ENCODE measurements at regions not wholly inside any gene's neighbourhood (a gene's known extent, or its start where the extent isn't known, plus 50 kb on each side); places are given as distances from the start of the nearest gene placed in this dataset.

GRCh38 chr10:29850371-29850770, 209.0 kb downstream of the JCAD start:
- no peak for DNase-seq

DNA sequence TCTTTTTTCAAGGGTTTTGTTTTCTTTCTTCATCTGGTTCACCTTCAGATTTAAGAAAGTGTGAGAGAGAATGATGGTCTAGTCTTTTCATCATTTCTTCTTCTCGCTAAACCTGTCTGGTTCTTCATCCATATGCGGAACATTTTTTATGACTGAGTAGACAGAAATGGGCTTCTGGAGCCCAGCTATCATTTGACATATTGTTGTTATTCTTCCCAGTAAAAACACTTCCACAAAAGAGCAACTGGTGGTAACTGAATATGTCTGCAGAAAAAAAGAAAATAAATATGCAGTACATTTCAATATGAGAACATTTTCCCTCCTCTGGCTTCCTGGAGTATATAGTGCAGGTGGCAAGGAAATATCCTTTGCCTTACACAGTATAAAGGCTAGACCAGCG, 209.5 kb downstream of the JCAD start:
- DNase-seq, result no peak

DNA sequence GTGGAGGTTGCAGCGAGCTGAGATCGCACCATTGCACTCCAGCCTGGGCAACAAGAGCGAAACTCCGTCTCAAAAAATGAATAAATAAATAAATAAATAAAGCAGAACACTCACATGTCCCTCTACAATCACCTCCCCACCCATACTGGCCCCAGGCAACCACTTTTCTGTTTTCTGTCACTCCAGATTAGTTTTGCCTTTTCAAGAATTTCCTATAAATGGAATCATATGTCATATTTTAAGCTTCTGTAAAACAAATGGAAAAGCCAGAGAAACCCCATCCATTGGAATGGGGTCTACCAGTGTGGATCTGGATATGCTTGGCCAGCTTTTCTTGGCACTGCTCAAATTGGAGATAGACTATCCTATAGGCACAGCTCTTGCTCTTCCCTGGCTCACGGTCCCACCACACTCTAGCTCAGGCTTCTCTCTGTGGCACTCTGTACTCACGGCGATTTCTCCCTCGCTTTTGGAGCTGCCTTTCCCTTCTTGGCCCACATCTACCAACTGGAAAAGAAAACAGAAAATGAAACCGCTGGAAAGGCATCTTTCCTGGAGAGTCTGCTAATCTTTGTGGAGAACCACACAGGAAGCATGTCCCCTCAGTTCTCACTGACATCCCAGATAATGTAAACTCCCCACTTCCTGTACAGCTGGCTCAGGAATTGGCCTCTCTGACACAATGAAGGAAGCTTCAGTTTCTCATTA, 210.1 kb downstream of the JCAD start:
- DNase-seq, result no peak

DNA sequence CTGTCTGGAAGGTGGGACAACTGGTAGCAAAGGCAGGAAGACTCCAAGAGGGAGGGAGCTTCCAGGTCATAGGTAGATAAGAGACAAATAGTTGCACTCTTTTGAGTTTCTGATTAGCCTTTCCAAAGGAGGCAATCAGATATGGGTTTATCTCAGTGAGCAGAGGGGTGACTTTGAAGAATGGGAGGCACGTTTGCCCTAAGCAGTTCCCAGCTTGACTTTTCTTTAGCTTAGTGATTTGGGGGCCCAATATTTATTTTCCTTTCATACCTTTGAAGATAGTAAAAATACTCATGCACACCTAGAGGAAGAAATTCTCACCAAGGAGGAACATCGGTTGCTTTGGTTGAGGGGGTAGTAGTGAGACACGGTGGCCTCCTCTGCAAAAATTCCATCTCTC, 212.1 kb upstream of the SVIL start:
- DNase-seq, result no peak

DNA sequence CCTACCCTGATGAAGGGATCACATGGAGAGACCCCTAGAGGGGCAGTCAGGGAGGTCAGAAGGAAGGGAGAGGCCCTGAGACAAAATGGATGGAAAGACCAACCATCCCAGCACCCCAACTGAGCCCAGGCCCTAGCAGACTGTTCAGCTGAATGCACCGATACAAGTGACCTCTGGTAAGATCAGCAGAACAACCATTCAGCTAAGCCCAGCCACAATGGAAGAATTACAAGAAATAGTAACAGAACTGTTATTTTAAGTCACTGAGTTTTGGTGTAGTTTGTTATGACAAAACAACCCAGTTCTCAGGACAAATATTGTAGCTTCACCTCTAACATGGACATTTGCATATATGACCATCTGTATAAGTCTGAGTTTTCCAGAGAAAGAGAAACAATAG, 210.4 kb upstream of the SVIL start:
- no peak for DNase-seq

DNA sequence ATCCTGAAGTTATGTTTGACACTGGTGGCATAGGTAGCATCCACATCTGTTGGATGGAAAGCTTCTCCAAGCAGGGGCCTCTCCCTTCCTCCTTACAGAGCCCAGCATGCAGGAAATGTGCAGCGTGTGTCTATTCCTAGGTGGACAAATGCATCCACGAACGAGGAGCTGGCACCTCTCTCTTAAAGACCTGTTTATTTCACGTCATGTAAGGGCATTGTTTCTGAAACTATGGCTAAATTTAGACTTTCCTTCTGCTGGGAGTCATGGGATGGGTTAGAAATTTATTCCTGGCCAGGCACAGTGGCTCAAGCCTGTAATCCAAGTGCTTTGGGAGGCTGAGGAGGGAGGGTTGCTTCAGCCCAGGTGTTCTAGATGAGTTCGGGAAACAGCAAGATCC, 208.4 kb upstream of the SVIL start:
- DNase-seq, result no peak

- no peak for DNase-seq
Observed at GRCh38 chr10:29841724-29842649, 207.2 kb upstream of the SVIL start.

DNA sequence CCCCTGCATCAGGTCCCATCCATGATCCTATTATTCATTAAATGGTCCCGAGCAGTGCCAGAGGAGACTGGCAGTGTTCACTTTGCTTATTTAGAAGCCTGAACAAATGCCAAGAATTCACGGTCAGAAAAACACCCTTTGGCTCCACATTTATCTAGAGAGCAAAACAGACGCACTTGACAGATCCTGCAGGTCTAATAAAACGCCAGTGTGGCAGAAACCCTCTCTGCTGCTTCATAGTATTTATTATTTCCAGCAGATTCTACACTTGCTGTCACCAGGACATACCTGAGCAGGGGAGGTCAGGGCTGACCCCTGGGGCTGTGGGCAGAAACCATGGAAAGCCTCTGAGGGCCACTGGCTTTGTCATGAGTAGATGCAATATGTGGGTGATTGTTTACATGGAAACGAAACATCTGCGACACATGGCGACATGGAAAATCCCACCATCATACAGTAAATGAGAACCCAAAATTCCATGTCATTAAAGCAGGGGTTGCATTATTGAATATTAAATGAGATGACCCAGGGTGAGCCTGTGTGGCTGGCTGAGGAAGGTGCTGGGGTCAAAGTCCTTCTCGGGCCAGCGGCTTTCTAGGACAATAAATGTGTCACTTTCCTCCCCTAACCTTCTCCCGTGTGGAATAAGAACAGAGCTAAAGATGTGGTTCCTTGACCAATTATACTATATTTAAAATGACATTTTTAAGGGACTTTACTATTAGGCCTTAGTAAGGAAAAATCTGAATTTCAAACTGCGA, 205.9 kb upstream of the SVIL start:
- peak in 1 of 2 experiments; percentile 20 for DNase-seq

DNA sequence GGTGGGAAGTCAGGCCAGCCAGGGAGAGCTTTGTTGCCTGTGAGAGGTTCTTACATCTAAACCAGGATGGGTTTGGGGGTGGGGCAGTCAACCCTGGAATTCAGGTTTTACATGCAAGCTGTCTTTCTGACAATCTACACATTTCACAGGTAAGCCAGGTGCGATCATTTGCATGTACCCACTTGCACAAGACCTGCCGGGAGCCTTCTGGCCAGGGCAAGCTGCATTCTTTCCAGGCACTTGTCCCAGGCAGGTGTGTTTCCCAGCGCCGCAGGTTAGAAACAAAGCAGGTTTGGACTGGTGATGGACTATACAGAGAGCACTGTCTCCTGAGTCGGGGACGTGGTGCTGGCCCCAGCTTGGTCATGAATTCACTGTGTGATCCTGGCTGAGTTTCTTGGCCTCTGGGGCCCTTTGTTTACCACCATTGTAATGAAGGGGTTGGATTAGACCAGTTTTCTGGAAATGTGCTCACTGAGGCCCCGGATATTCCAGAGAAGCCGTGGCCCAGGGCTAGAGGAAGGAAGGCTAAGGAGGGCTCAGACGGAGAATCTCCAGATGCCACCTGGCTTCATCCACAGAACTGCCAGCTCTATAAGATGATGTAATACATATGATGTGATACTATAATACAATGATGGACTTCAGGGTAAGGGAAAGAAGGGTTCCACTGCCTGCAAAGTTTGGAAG, 205.2 kb upstream of the SVIL start:
- DNase-seq, result peak in 1 of 2 experiments; percentile 20

- no peak for DNase-seq
Observed at GRCh38 chr10:29838539-29838938, 203.8 kb upstream of the SVIL start.

GRCh38 chr10:29837586-29837985, 202.8 kb upstream of the SVIL start:
- no peak for DNase-seq

DNA sequence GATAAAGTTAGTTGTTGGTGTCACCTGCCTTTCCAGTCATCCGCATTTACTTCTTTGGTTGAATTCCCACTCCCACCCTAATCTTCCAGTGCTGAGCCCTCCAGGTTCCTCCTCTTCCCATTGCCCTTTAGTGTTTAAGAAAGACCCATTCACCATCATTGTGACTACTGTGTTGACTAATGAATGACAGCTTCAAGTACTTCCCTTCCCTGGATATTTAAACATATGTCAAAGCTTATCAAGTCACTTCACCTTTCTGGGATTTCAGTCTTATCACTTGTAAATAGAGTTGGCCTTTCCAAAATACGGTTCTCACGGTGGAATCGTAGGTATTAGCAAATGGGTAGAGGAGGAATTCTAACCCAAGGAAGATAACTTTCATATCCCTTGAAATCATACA, 201.6 kb upstream of the SVIL start:
- DNase-seq, result no peak

- no peak for DNase-seq
Observed at GRCh38 chr10:29835055-29835454, 200.3 kb upstream of the SVIL start.

DNA sequence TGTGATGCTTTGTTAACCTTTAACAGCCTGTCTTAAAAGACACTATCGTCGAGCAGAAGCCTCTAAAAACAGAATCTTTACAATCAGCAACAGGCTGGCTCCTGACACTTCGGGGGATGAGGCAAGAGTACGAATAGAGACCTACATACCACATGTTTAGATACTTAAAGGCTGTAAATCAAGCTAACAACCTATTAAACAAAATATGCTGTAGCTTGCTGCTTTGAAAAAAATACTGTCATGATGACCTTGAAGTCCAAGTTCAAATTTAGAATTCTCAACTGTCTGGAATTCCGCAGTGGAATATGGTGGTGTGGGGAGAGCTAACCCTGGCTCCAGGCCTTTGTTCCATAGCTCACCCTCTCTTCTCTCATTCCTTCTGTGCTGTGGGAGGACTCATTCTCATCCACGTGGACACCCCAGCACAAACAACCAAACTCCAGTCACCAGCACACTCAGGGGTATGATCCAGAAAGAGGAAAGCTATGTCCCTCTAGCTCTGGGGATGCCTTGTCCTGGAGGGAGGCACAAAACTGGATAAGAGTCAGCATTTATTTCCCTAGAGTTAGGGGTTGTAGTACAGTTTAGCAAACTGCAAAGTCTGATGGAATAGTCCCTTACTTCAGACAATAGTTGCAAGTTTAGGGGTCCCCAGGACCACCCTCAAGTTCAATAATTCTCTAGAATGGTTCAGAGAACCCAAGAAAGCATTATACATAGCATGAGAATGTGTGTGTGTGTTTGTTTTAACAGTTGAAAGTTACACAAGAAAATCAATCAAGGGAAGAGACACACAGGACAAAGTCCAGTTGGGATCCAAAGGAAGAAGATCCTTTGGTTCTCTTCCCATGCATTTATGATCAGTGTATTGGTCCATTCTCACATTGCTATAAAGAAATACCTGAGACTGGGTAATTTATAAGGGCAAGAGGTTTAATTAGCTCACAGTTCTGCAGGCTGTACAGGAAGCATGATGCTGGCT, 196.1 kb upstream of the SVIL start:
- DNase-seq, result no peak

GRCh38 chr10:29829776-29830175, 195.0 kb upstream of the SVIL start:
- no peak for DNase-seq

DNA sequence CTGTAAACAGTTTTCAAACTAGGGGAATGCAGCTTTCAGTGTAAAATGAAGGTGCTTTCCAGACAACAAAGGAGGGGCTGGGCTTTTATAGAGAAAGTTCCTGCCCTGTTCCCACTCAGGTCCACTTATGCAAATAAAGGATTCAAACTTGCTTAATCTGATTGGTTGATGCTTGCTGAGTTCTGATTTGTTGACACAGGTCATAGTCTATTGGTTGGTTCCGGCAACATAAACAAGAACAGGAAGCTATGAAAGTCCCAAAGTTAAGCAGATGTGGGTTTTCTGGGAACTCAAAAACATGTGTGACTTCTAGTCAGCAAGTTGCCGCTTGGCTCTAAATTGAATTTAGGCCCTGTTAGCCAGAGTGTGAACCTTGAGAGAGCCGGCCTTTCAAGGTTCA, 194.2 kb upstream of the SVIL start:
- no peak for DNase-seq

GRCh38 chr10:29828440-29828894, 193.7 kb upstream of the SVIL start:
- DNase-seq, result no peak

DNA sequence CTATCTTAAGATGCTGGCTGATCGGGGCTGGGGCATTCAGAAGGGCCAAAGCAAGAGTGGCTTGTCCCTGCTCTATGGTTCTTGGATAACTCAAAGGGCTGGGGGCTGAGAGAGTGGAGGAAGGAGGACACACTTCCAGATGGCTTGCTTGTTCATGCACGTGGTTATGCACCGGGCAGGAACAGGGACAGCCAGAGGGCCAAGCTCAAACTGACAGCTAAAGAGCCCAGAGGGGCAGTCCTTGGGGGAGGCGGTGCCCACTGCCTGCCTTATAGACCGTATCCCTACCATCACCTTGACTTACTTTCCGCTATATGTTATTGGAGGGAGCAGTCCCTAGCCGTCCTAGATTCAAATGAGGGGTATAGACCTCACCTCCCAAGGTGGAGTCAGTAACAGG, 192.7 kb upstream of the SVIL start:
- DNase-seq, result no peak

GRCh38 chr10:29826801-29827450, 192.2 kb upstream of the SVIL start:
- no peak for DNase-seq

DNA sequence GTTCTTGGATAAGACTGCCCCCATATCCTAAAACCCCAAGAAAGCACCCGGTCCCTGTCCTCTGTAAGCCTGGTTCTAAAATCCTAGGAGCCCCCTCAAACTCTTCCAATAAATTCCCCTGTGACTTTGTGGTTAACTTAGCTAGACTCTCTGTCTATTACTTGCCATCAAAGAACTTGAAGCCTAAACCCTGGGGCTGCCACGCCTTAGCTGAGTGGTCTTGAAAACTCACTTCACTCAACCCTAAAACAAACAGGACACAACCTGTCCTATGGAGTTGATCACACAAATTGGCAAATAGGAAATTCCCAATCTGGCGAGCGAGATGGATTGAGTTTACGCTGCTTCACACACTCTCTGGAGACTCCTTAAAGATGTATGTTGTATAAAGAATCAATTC, 191.4 kb upstream of the SVIL start:
- no peak for DNase-seq

DNA sequence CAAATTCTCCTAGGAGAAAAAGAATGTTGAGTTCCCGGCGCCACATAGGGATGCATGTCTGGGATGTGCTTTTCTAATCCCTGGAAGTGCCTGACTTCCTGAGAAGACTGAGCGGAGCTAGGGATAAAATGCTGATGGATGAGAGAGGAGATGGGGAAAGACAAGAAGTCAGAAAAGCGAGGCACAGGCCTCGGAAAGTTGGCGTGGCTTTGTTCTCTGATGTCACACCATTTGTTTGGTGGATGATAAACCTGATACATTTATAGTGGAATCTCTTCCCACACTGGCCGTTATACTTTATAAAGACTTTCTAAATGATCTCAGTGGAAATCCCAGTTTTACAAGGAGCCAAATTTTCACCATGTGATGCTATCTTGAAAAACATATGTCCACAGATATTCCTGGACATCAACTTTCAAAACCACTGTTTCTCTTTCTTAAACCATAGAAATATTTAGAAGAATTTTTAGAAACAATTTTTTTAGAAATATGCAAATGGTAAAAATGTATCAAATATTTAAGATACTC, 188.8 kb upstream of the SVIL start:
- no peak for DNase-seq
